Ishikawa (cell line): ENCODE measurements at regions not wholly inside any gene's neighbourhood (a gene's known extent, or its start where the extent isn't known, plus 50 kb on each side); places are given as distances from the start of the nearest gene placed in this dataset.

ENCODE experiments used
- EGR1 ChIP-seq: IDR thresholded peaks from 2 replicates; pipeline ENCODE4 v1.6.1; 2012
- RAD21 ChIP-seq: IDR thresholded peaks from 2 replicates; pipeline ENCODE4 v1.6.1; 2012; ENCODE audit warnings: low read depth
- REST ChIP-seq: IDR thresholded peaks from 2 replicates; pipeline ENCODE4 v1.6.1; 2012; ENCODE audit warnings: low read depth, mild to moderate bottlenecking
- TCF12 ChIP-seq: IDR thresholded peaks from 2 replicates; pipeline ENCODE4 v1.6.1; 2012; ENCODE audit warnings: low read depth
- YY1 ChIP-seq: IDR thresholded peaks from 2 replicates; pipeline ENCODE4 v1.6.1; 2012; ENCODE audit warnings: low read depth

- no peak for TF ChIP-seq YY1
- TF ChIP-seq RAD21, result no peak
- no peak for TF ChIP-seq TCF12
- TF ChIP-seq EGR1, result no peak
- TF ChIP-seq REST, result no peak
Observed at GRCh38 chr13:56314765-56315164, 826.0 kb upstream of the PRR20A start.
